HG02610 (cell line): ENCODE measurements at regions not wholly inside any gene's neighbourhood (a gene's known extent, or its start where the extent isn't known, plus 50 kb on each side); places are given as distances from the start of the nearest gene placed in this dataset.
"Not testable (repeated sequence)": the region's sequence is repeated elsewhere in the genome, so short reads cannot be mapped to it uniquely, and the experiment has no call there.

Source experiments
- ATAC-seq: cut with Tn5 transposase; IDR thresholded peaks from one replicate; pipeline ENCODE4 v1.9.1; 2021; ENCODE audit warnings: mild to moderate bottlenecking, moderate library complexity; ENCODE audit not compliant: unreplicated experiment

DNA sequence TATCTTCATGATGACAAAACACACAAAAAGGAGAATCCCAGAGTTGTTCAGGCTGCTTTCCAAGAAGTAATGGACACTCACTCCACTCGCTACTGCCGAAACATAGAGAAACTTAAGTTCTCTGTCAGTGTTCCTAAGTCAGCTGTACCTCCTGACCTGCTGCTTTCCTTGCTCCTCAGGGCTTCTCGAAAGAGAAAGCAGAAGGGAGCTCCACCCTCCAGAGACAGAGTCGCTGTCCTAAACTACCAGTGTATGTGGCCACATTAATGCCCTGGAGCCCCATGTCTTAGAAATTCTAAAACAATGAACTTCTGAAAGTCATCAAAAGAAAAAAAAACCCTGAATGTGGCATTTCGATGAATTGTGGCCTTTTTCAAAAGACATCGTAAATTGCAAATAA lies 390.8 kb upstream of the MON1B start:
- ATAC-seq: no peak

GRCh38 chr16:76801357-76801756 lies 389.6 kb upstream of the MON1B start:
- ATAC-seq: no peak

- ATAC-seq: no peak
These were observed 374.5 kb upstream of the MON1B start for GRCh38 chr16:76816475-76816874.

- ATAC-seq: no peak
These were observed 372.3 kb upstream of the MON1B start for GRCh38 chr16:76818606-76819181.

- ATAC-seq: no peak
These were observed 371.6 kb upstream of the MON1B start for GRCh38 chr16:76819226-76819916.

DNA sequence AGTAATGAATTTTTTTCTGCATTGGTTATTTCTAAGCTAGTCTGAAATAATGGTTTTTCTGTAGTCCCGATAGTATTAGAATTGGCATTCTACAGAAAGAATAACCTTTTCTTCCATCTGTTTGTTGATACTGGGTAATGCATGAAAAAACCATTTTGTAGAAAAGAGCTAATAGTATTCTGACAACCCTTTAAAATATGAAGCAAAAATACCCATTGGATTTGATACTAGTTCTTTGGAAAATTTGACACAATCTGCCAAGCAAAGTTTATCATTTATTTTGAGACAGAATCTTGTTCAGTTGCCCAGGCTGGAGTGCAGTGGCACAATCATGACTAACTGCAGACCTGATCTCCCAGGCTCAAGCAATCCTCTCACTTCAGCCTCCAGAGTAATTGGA lies 366.8 kb upstream of the MON1B start:
- ATAC-seq: no peak

DNA sequence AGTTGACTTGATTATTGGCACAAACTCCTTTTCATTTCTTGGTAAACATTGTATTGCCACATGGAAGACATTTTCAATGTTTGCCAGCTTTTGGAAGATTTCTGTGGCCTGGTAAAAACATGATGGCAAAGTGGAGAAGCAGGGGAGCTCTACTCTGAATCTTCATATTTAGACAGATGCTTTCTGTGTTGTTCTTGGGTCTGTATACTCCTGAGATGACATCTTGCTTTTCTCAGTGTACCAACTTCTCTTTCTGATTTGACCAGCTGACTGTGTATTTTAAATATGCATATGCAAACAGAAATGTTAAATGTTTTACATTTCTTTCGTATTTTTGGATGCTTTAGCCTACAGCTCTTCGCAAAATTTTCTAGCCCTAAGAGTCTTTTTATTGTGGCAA lies 366.2 kb upstream of the MON1B start:
- no peak for ATAC-seq

GRCh38 chr16:76835339-76835738 lies 355.7 kb upstream of the MON1B start:
- ATAC-seq: no peak

DNA sequence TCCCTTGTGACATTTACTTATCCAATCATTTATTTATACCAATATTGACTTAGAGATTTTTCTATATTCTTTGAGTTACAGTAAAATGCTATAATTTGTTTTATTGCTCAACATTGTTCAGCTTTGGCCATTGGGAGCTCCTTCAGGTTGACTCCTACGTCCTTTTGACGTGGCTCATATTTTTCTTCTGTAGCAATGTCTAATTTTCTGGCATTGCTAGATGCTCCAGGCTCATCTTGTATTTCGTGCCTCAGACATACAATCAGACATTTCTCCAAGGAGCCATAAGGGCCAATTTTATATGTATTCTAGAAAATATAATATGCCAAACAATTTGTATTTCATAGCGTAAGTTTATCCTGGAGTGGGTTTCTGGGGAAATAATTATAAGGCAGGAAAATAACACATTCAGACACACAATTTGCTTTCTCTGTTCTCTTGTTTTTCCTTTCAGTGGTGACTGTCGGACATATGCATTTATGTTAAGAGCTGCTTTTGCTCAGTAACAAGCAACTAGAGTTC lies 355.1 kb upstream of the MON1B start:
- no peak for ATAC-seq

DNA sequence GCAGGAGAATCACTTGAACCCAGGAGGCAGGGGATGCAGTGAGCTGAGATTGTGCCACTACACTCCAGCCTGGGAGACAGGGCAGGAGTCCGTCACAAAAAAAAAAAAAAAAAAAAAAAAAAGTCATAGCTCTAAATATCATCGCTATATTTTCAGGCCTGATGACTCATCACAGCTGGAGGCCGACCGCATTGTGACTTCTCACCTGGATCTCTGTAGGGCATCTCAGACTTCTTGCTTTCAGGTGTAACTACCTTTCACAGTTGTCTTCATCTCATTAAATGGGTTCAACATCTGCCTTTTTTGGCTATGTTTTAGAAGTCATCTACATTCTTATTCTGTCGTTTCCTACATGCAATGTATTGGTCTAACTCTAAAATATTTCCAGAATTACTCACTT lies 353.1 kb upstream of the MON1B start:
- ATAC-seq: no peak

DNA sequence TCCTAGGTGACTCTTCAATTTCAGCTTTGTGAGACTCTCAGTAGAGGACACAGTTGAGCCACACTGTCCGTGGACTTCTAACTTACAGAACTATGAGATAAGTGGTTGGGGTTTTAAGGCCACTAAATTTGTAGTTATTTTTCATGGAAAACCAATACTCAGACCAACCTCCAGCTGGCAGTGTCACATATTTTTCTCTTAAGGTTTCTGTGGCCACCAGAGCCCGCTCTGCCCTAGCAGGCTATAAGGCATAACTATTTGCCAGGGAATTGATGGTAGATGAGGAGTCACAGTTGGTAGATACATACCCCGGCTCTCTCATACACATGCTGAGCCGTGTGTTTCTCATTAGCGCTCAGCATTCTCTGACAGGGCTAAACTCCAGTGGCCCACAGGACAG lies 336.8 kb upstream of the MON1B start:
- ATAC-seq: no peak

DNA sequence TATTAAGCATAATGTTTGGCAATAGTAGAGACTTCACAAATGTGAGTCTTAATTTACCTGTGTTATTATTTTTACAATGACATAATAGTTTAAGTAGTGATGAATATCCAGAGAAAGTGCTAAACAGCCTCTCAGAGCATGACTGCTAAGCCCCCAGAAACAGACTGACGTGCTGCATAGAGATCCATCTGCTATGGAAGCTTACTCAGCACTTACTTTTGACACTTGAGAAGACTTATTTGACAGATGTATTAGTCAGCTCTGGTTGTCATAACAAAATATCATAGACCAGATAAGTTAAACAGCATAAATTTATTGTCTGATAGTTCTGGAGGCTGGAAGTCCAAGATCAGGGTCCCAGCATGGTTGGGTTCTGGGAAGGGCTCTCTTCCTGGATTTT lies 334.9 kb upstream of the MON1B start:
- no peak for ATAC-seq

DNA sequence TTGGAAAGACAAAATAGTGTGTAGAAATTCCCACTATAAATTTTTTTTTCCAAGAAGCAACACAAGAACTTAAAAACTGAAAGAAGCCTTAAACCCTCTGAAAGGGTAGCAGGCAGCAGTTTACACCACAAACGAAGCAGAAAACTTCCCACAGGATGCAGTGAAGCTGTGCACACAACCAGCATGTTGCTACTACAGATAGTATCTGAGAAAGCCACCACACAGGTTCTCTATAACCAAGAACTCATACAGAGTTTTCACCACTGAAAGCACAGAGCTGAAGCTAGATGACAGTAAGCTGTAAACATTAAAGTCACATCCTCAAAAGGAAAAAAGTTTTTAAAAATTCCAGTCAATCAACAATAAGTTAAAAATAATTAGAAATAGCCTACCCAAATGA lies 333.6 kb upstream of the MON1B start:
- no peak for ATAC-seq

DNA sequence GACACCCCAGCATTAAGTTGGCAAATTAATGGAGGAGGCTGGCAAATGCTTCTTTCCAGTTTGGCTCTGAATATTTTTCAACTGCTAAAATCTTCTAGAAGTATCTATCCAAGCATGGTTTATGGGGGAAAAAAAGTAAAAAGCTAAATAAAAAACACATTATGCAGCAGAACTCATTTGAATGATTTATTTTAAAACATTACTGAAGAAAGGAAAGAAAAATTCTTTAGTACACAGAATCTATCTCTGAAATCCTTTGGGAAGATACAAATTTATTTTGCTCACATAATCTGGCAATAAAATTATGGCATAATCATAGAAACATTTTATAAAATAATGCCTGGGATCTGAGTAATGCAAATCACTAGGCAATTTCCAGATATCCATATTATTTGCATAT lies 328.1 kb upstream of the MON1B start:
- no peak for ATAC-seq

DNA sequence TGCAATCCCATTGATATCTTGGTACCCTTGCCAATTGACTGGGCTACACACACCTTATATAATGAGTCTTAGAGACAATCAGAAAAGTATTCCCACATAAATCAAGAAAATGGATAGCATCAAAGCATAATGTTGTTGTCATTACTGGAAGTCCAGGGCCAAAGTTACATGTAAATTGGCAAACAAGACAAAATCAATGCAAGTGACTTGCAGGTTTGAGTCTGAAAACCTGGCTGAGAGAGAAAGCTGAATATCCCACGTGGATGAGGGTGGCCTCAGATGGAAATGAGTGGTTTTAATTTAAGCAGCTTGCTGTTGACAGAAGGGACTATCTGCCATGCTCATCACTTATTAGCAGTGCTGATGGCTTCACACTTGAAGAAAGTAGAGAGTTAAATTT lies 324.0 kb upstream of the MON1B start:
- ATAC-seq: no peak

DNA sequence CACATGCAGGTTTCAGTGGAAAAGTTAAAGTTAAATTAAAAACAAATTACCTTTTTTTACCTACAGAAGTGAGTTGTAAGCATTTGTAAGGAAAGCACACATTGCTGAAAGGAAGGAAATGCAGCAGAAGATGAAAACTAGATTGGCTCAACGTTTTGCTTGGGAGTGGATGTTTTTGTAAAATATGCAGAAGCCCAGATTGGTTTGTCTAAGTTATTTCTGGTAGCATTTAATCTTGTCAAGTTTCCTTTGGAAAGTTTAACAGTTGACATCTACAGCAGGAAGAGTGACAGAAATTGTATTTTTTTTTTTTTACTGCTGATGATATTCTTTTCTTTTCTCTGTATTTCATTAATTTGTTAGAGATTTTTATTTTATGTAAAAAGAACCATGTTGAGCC lies 315.1 kb upstream of the MON1B start:
- no peak for ATAC-seq

DNA sequence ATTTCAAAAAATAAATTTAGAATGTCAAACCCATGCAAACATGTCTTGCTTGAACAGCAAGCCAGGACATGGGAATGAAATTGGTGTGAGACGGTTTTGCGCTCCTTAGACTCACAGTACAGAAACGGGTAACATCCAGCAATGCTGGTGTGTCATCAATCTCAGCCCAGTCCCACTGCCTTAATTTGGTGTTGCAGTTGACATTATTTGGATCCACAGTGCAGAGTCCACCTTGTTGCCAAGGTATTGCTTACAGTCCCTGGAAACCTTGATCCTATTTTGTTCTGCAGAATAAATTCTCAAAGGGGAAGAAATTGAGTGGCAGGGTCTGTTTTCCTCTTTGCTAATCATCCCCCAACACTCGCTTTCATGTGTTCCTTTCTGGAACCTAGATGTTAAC lies 311.6 kb upstream of the MON1B start:
- no peak for ATAC-seq

DNA sequence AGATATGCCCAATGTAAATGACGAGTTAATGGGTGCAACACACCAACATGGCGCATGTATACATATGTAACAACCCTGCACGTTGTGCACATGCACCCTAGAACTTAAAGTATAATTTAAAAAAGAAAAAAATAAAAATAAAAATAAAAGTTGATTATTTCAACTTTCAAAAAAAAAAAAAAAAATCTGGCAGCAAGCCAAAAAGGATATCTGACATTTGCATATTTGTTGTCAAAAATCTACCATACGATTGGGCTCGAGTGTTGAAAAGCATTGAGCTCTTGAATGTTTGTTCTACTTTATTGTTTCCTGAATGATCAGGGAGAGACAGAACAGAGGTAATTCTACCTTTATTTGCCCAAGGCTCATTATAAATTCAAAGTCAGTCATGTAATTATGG lies 310.5 kb upstream of the MON1B start:
- ATAC-seq: not testable (repeated sequence)

DNA sequence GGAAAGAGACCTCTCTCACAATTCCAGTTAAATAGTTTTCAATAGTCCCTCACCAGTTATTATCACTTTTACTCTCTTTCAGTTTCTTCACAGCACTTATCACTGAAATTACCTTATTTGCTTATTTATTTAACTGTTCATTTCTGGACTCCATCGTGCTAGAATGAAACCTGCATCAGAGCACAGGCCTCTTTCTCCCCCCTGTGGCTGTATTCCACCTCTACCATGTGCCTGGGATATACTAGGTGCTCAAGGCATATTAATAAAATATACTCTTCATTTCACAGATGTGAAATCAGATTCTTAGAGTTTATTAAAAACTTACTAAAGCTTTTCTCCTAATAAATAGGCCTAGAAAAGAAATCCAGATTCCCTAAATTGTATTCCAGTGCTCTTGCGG lies 308.9 kb upstream of the MON1B start:
- ATAC-seq: no peak

- ATAC-seq: no peak
These were observed 307.9 kb upstream of the MON1B start for GRCh38 chr16:76883076-76883475.

- ATAC-seq: no peak
These were observed 305.0 kb upstream of the MON1B start for GRCh38 chr16:76885776-76886537.

GRCh38 chr16:76897816-76898215 lies 293.2 kb upstream of the MON1B start:
- ATAC-seq: no peak
